HEK293 (cell line): ENCODE measurements at regions not wholly inside any gene's neighbourhood (a gene's known extent, or its start where the extent isn't known, plus 50 kb on each side); places are given as distances from the start of the nearest gene placed in this dataset.

Experiments used
- CTCF ChIA-PET: fragments of 350-600 bp; formaldehyde crosslinking; extraction: SDS; loops from one replicate; lab custom pipeline; 2021; ENCODE audit warnings: antibody characterized with exemption; lab: Yijun Ruan, JAX
- POLR2A ChIA-PET: fragments of 300-600 bp; formaldehyde crosslinking; extraction: SDS; loops from one replicate; lab custom pipeline; 2020; ENCODE audit warnings: antibody characterized with exemption, inconsistent platforms; lab: Yijun Ruan, JAX
- H3K27ac ChIP-seq: fragments of 200-500 bp; sonication (Bioruptor generic); 2 replicates; pipeline ENCODE4 v1.5.1; 2014; ENCODE audit warnings: low read depth, low read length, control low read depth, inconsistent platforms; ENCODE audit errors: extremely low read depth
- H3K36me3 ChIP-seq, 2 experiments: fragments of 200-500 bp in 1 of 2; sonication (Bioruptor generic) in 1 of 2; 1 replicate in 1 of 2; 2 replicates in 1 of 2; pipeline ENCODE4 v1.5.1; 2014 to 2017; ENCODE audit warnings: inconsistent platforms in 2 of 2, low read length in 2 of 2; ENCODE audit not compliant: control insufficient read depth in 2 of 2, insufficient read depth in 1 of 2
- H3K4me1 ChIP-seq: fragments of 200-500 bp; sonication (Bioruptor generic); 2 replicates; pipeline ENCODE4 v1.5.1; 2014; ENCODE audit warnings: mild to moderate bottlenecking, low read length, inconsistent platforms; ENCODE audit not compliant: control insufficient read depth, insufficient read depth
- H3K4me3 ChIP-seq: 2 replicates; pipeline ENCODE4 v1.5.1; 2011; ENCODE audit warnings: low read depth, mild to moderate bottlenecking, control low read depth, low read length, moderate library complexity
- H3K9me3 ChIP-seq: fragments of 200-500 bp; sonication (Bioruptor generic); 2 replicates; pipeline ENCODE4 v1.5.1; 2014; ENCODE audit warnings: low read depth, low read length, inconsistent platforms; ENCODE audit not compliant: control insufficient read depth, insufficient read depth
- BCL11A ChIP-seq: fragments of 450-650 bp; formaldehyde crosslinking; IDR thresholded peaks from 2 replicates; pipeline ENCODE4 v1.5.1; 2016; ENCODE audit warnings: low read depth, missing biosample characterization, missing genetic modification characterization
- BCL11B ChIP-seq: fragments of 450-650 bp; formaldehyde crosslinking; IDR thresholded peaks from 2 replicates; pipeline ENCODE4 v1.5.1; 2016; ENCODE audit warnings: low read depth, missing biosample characterization, missing genetic modification characterization
- GFI1B ChIP-seq: fragments of 450-650 bp; formaldehyde crosslinking; IDR thresholded peaks from 2 replicates; pipeline ENCODE4 v1.5.1; 2016; ENCODE audit warnings: missing biosample characterization, missing genetic modification characterization
- GLIS2 ChIP-seq: fragments of 450-650 bp; formaldehyde crosslinking; IDR thresholded peaks from 2 replicates; pipeline ENCODE4 v1.5.1; 2016; ENCODE audit warnings: missing biosample characterization, missing genetic modification characterization
- IKZF3 ChIP-seq: fragments of 450-650 bp; IDR thresholded peaks from 2 replicates; pipeline ENCODE4 v1.5.0; 2018; ENCODE audit warnings: missing biosample characterization, mild to moderate bottlenecking, missing genetic modification characterization, moderate library complexity
- SCRT1 ChIP-seq: fragments of 450-650 bp; formaldehyde crosslinking; IDR thresholded peaks from 2 replicates; pipeline ENCODE4 v1.5.1; 2016; ENCODE audit warnings: missing biosample characterization, missing genetic modification characterization, borderline replicate concordance
- SP7 ChIP-seq: fragments of 450-650 bp; formaldehyde crosslinking; IDR thresholded peaks from 2 replicates; pipeline ENCODE4 v1.5.1; 2016; ENCODE audit warnings: missing biosample characterization, missing genetic modification characterization
- ZBTB7A ChIP-seq: fragments of 450-650 bp; formaldehyde crosslinking; IDR thresholded peaks from 2 replicates; pipeline ENCODE4 v1.5.1; 2016; ENCODE audit warnings: low read depth, missing biosample characterization, missing genetic modification characterization
- ZNF10 ChIP-seq: fragments of 450-650 bp; formaldehyde crosslinking; IDR thresholded peaks from 2 replicates; pipeline ENCODE4 v1.5.1; 2017; ENCODE audit warnings: missing biosample characterization, missing genetic modification characterization
- ZNF132 ChIP-seq: fragments of 450-650 bp; formaldehyde crosslinking; IDR thresholded peaks from 2 replicates; pipeline ENCODE4 v1.5.1; 2017; ENCODE audit warnings: missing biosample characterization, missing genetic modification characterization, borderline replicate concordance
- ZNF133 ChIP-seq: fragments of 450-650 bp; formaldehyde crosslinking; IDR thresholded peaks from 2 replicates; pipeline ENCODE4 v1.5.1; 2016; ENCODE audit warnings: missing biosample characterization, missing genetic modification characterization
- ZNF169 ChIP-seq: fragments of 450-650 bp; formaldehyde crosslinking; IDR thresholded peaks from 2 replicates; pipeline ENCODE4 v1.5.1; 2016; ENCODE audit warnings: missing biosample characterization, missing genetic modification characterization
- ZNF311 ChIP-seq: fragments of 450-650 bp; formaldehyde crosslinking; IDR thresholded peaks from 2 replicates; pipeline ENCODE4 v1.5.1; 2017; ENCODE audit warnings: missing biosample characterization, missing genetic modification characterization, borderline replicate concordance
- ZNF341 ChIP-seq: fragments of 450-650 bp; formaldehyde crosslinking; IDR thresholded peaks from 2 replicates; pipeline ENCODE4; 2016; ENCODE audit warnings: low read depth, missing biosample characterization, missing genetic modification characterization
- ZNF366 ChIP-seq: fragments of 450-650 bp; formaldehyde crosslinking; conservative IDR thresholded peaks from 2 replicates; pipeline ENCODE4 v1.5.1; 2016; ENCODE audit warnings: missing biosample characterization, missing genetic modification characterization
- ZNF473 ChIP-seq: fragments of 450-650 bp; formaldehyde crosslinking; IDR thresholded peaks from 2 replicates; pipeline ENCODE4 v1.5.1; 2017; ENCODE audit warnings: missing biosample characterization, missing genetic modification characterization
- ZNF544 ChIP-seq: fragments of 450-650 bp; formaldehyde crosslinking; IDR thresholded peaks from 2 replicates; pipeline ENCODE4 v1.5.0; 2017; ENCODE audit warnings: missing biosample characterization, missing genetic modification characterization
- ZNF596 ChIP-seq: fragments of 450-650 bp; IDR thresholded peaks from 2 replicates; pipeline ENCODE4 v1.5.0; 2018; ENCODE audit warnings: missing biosample characterization, mild to moderate bottlenecking, missing genetic modification characterization, moderate library complexity
- ZNF701 ChIP-seq: fragments of 450-650 bp; formaldehyde crosslinking; IDR thresholded peaks from 2 replicates; pipeline ENCODE4 v1.5.1; 2016; ENCODE audit warnings: missing biosample characterization, missing genetic modification characterization
- ZNF707 ChIP-seq: fragments of 450-650 bp; formaldehyde crosslinking; IDR thresholded peaks from 2 replicates; pipeline ENCODE4 v1.5.1; 2016; ENCODE audit warnings: missing biosample characterization, missing genetic modification characterization
- ZSCAN16 ChIP-seq: fragments of 450-650 bp; formaldehyde crosslinking; IDR thresholded peaks from 2 replicates; pipeline ENCODE4 v1.5.1; 2016; ENCODE audit warnings: missing biosample characterization, missing genetic modification characterization
- TF ChIP-seq, protein P1 (sequence below): fragments of 450-650 bp; formaldehyde crosslinking; optimal IDR thresholded peaks from 2 replicates; pipeline ENCODE3; 2016; ENCODE audit warnings: missing biosample characterization, mild to moderate bottlenecking, missing genetic modification characterization
- TF ChIP-seq, protein P2 (sequence below): fragments of 450-650 bp; formaldehyde crosslinking; IDR thresholded peaks from 2 replicates; pipeline ENCODE4 v1.5.1; 2016; ENCODE audit warnings: missing biosample characterization, missing genetic modification characterization
- TF ChIP-seq, protein P3 (sequence below): fragments of 450-650 bp; formaldehyde crosslinking; conservative IDR thresholded peaks from 2 replicates; pipeline ENCODE4 v1.5.1; 2016; ENCODE audit warnings: low read depth, missing biosample characterization, missing genetic modification characterization
- TF ChIP-seq, protein P4 (sequence below): fragments of 450-650 bp; formaldehyde crosslinking; IDR thresholded peaks from 2 replicates; pipeline ENCODE4 v1.5.1; 2017; ENCODE audit warnings: missing biosample characterization, missing genetic modification characterization

DNA sequence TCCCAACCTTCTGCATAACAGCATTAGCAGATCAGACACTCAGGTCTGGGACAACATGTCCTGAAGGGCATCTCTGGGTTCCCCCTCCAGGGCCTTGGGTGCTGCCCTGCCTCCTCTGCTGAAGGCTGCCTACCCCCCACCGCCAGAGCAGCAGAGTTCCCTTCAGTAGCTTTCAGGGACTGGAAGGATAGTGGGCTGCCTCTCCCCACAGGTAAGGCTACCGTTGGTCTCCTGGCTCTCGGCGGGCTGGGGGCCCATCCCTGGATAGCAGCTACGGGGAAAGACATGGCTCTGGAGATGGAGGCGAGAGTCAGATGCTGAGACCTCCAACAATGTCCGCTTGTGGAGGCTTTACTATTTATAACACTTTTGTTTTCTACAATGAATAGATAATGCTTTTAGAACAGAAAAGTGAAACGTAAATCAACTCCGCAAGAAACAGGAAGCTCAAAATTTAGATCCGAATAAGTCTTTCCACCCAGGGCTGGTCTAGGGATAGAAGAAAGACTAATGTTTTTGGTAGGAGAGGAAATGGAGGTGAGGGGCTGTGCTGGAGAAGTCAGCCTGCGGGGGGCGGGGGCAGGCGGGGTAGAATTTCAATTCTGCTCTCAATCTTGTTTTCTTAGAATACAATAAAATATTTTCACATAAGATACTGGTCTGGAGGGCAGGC, 58.4 kb downstream of the ARL4C start:
- Histone ChIP-seq H3K4me3 (no peak overlapping the region), H3K9me3 (no peaks in the 10 kb centered on the region), H3K27ac (no peak overlapping the region), H3K36me3 (no peaks in the 10 kb centered on the region), H3K4me1 (no peaks in the 10 kb centered on the region)
- CTCF ChIA-PET, result no interaction called here
- POLR2A ChIA-PET, result no interaction called here
- TF ChIP-seq BCL11B (tag by site-specific recombination) (no peak), ZNF133 (tag by site-specific recombination) (no peak), ZNF701 (tag by site-specific recombination) (no peak), ZNF169 (no peak), ZNF341 (tag by site-specific recombination) (no peak), GLIS2 (tag by site-specific recombination) (no peak), IKZF3 (tag by site-specific recombination) (no peak), ZNF132 (no peak), ZNF311 (tag by site-specific recombination) (no peak), ZBTB7A (tag by site-specific recombination) (no peak), ZSCAN16 (no peak)
- TF ChIP-seq, protein P1, sequence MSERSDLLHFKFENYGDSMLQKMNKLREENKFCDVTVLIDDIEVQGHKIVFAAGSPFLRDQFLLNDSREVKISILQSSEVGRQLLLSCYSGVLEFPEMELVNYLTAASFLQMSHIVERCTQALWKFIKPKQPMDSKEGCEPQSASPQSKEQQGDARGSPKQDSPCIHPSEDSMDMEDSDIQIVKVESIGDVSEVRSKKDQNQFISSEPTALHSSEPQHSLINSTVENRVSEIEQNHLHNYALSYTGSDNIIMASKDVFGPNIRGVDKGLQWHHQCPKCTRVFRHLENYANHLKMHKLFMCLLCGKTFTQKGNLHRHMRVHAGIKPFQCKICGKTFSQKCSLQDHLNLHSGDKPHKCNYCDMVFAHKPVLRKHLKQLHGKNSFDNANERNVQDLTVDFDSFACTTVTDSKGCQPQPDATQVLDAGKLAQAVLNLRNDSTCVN (tag by site-specific recombination), result no peak

DNA sequence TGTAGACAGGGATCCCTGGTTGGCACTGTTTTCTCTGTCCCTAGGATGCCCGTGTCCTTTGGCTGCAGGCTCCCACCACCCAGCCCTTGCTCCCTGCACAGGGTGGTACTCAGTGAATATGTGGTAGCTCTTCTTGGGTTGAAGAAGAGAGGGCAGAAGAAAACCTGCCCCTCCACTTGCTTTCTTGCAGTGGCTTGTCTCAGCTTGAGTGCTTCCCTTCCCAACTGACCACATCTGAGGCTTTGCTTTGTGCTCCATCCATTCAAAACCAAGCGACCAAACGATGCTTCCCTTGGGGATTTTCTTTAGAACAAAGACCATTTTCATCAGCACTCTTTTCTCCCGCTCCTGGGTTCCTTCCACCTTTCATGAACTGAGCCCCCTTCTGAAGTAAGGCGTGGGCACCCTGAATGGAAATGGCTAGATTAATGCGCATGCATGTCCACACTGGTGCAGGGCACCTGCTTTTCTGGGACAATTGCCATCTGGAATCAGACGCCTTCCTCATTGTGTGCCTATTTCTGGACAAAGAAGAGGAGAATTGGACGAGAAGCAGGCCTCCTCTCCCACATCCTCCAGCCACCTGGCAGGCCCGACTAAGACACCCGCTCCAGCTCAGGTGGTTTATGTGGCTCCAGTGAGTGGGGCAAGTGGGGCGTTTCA, 59.1 kb downstream of the ARL4C start:
- CTCF ChIA-PET, result no interaction called here
- no peak for TF ChIP-seq ZNF707 (tag by site-specific recombination)
- TF ChIP-seq, protein P2, sequence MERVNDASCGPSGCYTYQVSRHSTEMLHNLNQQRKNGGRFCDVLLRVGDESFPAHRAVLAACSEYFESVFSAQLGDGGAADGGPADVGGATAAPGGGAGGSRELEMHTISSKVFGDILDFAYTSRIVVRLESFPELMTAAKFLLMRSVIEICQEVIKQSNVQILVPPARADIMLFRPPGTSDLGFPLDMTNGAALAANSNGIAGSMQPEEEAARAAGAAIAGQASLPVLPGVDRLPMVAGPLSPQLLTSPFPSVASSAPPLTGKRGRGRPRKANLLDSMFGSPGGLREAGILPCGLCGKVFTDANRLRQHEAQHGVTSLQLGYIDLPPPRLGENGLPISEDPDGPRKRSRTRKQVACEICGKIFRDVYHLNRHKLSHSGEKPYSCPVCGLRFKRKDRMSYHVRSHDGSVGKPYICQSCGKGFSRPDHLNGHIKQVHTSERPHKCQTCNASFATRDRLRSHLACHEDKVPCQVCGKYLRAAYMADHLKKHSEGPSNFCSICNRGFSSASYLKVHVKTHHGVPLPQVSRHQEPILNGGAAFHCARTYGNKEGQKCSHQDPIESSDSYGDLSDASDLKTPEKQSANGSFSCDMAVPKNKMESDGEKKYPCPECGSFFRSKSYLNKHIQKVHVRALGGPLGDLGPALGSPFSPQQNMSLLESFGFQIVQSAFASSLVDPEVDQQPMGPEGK (tag by site-specific recombination), result no peak
- TF ChIP-seq, protein P3, sequence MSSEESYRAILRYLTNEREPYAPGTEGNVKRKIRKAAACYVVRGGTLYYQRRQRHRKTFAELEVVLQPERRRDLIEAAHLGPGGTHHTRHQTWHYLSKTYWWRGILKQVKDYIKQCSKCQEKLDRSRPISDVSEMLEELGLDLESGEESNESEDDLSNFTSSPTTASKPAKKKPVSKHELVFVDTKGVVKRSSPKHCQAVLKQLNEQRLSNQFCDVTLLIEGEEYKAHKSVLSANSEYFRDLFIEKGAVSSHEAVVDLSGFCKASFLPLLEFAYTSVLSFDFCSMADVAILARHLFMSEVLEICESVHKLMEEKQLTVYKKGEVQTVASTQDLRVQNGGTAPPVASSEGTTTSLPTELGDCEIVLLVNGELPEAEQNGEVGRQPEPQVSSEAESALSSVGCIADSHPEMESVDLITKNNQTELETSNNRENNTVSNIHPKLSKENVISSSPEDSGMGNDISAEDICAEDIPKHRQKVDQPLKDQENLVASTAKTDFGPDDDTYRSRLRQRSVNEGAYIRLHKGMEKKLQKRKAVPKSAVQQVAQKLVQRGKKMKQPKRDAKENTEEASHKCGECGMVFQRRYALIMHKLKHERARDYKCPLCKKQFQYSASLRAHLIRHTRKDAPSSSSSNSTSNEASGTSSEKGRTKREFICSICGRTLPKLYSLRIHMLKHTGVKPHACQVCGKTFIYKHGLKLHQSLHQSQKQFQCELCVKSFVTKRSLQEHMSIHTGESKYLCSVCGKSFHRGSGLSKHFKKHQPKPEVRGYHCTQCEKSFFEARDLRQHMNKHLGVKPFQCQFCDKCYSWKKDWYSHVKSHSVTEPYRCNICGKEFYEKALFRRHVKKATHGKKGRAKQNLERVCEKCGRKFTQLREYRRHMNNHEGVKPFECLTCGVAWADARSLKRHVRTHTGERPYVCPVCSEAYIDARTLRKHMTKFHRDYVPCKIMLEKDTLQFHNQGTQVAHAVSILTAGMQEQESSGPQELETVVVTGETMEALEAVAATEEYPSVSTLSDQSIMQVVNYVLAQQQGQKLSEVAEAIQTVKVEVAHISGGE (tag by site-specific recombination), result no peak
- TF ChIP-seq SCRT1, result no peak
- TF ChIP-seq ZNF10, result no peak
- TF ChIP-seq ZNF366 (tag by site-specific recombination), result no peak
- no peak for TF ChIP-seq ZNF544 (tag by site-specific recombination)
- TF ChIP-seq, protein P4, sequence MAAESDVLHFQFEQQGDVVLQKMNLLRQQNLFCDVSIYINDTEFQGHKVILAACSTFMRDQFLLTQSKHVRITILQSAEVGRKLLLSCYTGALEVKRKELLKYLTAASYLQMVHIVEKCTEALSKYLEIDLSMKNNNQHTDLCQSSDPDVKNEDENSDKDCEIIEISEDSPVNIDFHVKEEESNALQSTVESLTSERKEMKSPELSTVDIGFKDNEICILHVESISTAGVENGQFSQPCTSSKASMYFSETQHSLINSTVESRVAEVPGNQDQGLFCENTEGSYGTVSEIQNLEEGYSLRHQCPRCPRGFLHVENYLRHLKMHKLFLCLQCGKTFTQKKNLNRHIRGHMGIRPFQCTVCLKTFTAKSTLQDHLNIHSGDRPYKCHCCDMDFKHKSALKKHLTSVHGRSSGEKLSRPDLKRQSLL (tag by site-specific recombination), result no peak
- TF ChIP-seq SP7 (tag by site-specific recombination), result no peak
- TF ChIP-seq BCL11A, result no peak
- no peak for TF ChIP-seq GFI1B
- TF ChIP-seq ZNF701 (tag by site-specific recombination), result no peak
- TF ChIP-seq ZNF473 (tag by site-specific recombination), result no peak
- TF ChIP-seq ZNF596, result no peak
- TF ChIP-seq, all 188 proteins: peak for 0
- Histone ChIP-seq H3K4me3 (no peak overlapping the region), H3K36me3 (no peaks in the 10 kb centered on the region), H3K27ac (no peak overlapping the region), H3K9me3 (no peaks in the 10 kb centered on the region), H3K4me1 (no peaks in the 10 kb centered on the region)
- POLR2A ChIA-PET, result no interaction called here
